Mucosa of descending colon (tissue), 3 donors: ENCODE measurements at regions not wholly inside any gene's neighbourhood (a gene's known extent, or its start where the extent isn't known, plus 50 kb on each side); places are given as distances from the start of the nearest gene placed in this dataset.

Experiments used
- ATAC-seq: fragments of 200-7000 bp; cut with Tn5 transposase; one replicate; pipeline ENCODE4 v1.9.1; 2020; ENCODE audit warnings: mild to moderate bottlenecking, moderate library complexity
- DNase-seq, 3 donors: peaks; one replicate each; pipeline ENCODE4 v3.0.0-alpha.2; 2020
- H3K36me3 ChIP-seq: fragments of 200-600 bp; one replicate; pipeline ENCODE4 v1.8.0; 2021; ENCODE audit warnings: low read depth, mild to moderate bottlenecking
- H3K4me1 ChIP-seq: fragments of 200-600 bp; one replicate; pipeline ENCODE4 v1.8.0; 2021; ENCODE audit warnings: low read depth, mild to moderate bottlenecking
- H3K4me3 ChIP-seq: fragments of 200-600 bp; one replicate; pipeline ENCODE4 v1.8.0; 2021; ENCODE audit warnings: mild to moderate bottlenecking
- H3K9me3 ChIP-seq: fragments of 200-600 bp; one replicate; pipeline ENCODE4 v1.8.0; 2021; ENCODE audit warnings: mild to moderate bottlenecking
- CTCF ChIP-seq: fragments of 200-600 bp; IDR thresholded peaks from one replicate; pipeline ENCODE4 v1.8.0; 2022; ENCODE audit warnings: antibody characterized with exemption, mild to moderate bottlenecking
- intact Hi-C, 2 donors: fragments of 100-400 bp; cut with DNase I in 1 of 2; cut with micrococcal nuclease in 1 of 2; formaldehyde crosslinking; loops; one replicate each; pipeline versions ENCODE4 v1.11.0 to v1.11.1; 2022; cut with DNase I, micrococcal nuclease
- donor health status: DM: no; HTN: no; CAD: no; lungs with moderate emphysema.
- donor health status: DM: no; HTN: no; CAD: no.
- donor health status: DM: no; HTN: yes; CAD: no.

GRCh38 chr6:15023448-15023847 lies 222.4 kb upstream of the JARID2 start:
- no peaks in the 10 kb centered on the region for H3K36me3 ChIP-seq
- no peak for ATAC-seq
- no peaks in the 10 kb centered on the region for H3K9me3 ChIP-seq
- intact Hi-C loops: no loop called here
- no peaks in the 10 kb centered on the region for H3K4me1 ChIP-seq
- DNase-seq: no peak
- no peak overlapping the region for H3K4me3 ChIP-seq
- TF ChIP-seq CTCF: no peak

- no peaks in the 10 kb centered on the region for H3K4me1 ChIP-seq
Observed at GRCh38 chr6:15025446-15025845, 220.4 kb upstream of the JARID2 start.

GRCh38 chr6:15026832-15027231 lies 219.0 kb upstream of the JARID2 start:
- intact Hi-C loops: no loop called here
- DNase-seq (no peak), ATAC-seq (peak; percentile 42)
- Histone ChIP-seq H3K9me3 (no peaks in the 10 kb centered on the region), H3K36me3 (no peaks in the 10 kb centered on the region), H3K4me3 (no peak overlapping the region), H3K4me1 (no peaks in the 10 kb centered on the region)
- TF ChIP-seq CTCF: no peak

More at GRCh38 chr6:15025446-15025845, 220.4 kb upstream of the JARID2 start:
- no peaks in the 10 kb centered on the region for H3K9me3 ChIP-seq
- intact Hi-C loops: no loop called here
- TF ChIP-seq CTCF: no peak
- no peak overlapping the region for H3K4me3 ChIP-seq
- DNase-seq (no peak), ATAC-seq (no peak)
- H3K36me3 ChIP-seq: no peaks in the 10 kb centered on the region

GRCh38 chr6:15027472-15027871 lies 218.4 kb upstream of the JARID2 start:
- TF ChIP-seq CTCF: no peak
- ATAC-seq (no peak), DNase-seq (no peak)
- Histone ChIP-seq H3K4me3 (no peak overlapping the region), H3K9me3 (no peaks in the 10 kb centered on the region), H3K4me1 (no peaks in the 10 kb centered on the region), H3K36me3 (no peaks in the 10 kb centered on the region)
- intact Hi-C loops: no loop called here

- no peak for TF ChIP-seq CTCF
- H3K9me3 ChIP-seq: no peaks in the 10 kb centered on the region
- H3K4me1 ChIP-seq: no peaks in the 10 kb centered on the region
- ATAC-seq (no peak), DNase-seq (no peak)
- no peak overlapping the region for H3K4me3 ChIP-seq
- no peaks in the 10 kb centered on the region for H3K36me3 ChIP-seq
- intact Hi-C loops: no loop called here
Observed at GRCh38 chr6:15032015-15032414, 213.9 kb upstream of the JARID2 start.

GRCh38 chr6:15033850-15034203 lies 212.0 kb upstream of the JARID2 start:
- H3K36me3 ChIP-seq: no peaks in the 10 kb centered on the region
- no peak for ATAC-seq
- no peak overlapping the region for H3K4me3 ChIP-seq
- intact Hi-C loops: no loop called here
- no peaks in the 10 kb centered on the region for H3K4me1 ChIP-seq
- no peak for DNase-seq
- TF ChIP-seq CTCF: no peak
- no peaks in the 10 kb centered on the region for H3K9me3 ChIP-seq
